ENCODE measurements at regions not wholly inside any gene's neighbourhood (a gene's known extent, or its start where the extent isn't known, plus 50 kb on each side); places are given as distances from the start of the nearest gene placed in this dataset.
"Not testable (repeated sequence)": the region's sequence is repeated elsewhere in the genome, so short reads cannot be mapped to it uniquely, and the experiment has no call there.

- DNase-seq, result no peak
Observed at GRCh38 chr2:173678186-173678585, 287.0 kb downstream of the SP3 start.

DNA sequence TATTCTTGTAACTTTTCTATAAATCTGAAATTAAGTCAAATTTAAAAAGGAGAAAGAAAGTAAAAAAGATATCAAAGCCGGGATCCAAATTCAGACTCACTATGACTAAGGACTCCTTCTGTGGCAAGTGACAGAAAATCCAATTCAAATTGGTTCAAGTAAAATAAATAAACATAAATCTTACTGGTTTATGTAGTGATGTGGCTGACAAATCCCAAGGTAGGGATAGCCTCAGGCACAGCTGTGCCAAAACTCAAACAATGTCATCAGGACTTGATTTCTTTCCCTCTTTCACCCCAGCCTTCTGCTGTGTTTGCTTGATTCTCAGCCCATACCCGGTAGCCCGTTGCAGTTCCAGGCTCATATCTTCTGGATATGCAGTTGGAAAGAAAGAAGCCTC, 284.6 kb downstream of the SP3 start:
- no peak for DNase-seq

- DNase-seq, result no peak
Observed at GRCh38 chr2:173681881-173682650, 283.1 kb downstream of the SP3 start.

DNA sequence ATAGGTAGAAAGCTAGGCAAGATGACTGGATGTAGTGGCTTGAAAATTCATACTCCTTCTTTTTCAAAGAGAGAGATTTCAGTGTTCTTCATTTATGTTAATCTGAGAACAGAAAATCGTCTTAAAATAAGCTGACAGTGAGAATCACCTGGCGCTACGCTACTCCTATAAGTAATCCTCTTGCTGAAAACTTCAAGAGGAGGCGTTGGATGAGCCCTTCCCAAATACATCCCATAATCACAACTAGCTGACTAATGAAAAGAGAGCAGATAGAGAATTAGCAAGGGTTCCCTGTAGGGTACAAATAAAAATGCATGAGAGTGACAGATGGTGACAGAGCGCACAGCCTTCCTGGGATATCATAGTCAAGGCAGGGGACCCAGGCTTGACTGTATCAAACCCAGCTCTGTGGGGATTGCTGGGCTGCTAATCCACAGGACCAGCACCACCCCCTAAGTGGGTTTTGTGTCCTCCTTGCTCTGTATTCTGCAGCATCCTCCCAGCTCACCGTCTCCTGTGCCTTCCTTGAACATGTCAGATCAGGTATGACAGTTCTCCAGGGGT, 280.2 kb downstream of the SP3 start:
- DNase-seq, result no peak

- no peak for DNase-seq
Observed at GRCh38 chr2:173690349-173690748, 274.8 kb downstream of the SP3 start.

DNA sequence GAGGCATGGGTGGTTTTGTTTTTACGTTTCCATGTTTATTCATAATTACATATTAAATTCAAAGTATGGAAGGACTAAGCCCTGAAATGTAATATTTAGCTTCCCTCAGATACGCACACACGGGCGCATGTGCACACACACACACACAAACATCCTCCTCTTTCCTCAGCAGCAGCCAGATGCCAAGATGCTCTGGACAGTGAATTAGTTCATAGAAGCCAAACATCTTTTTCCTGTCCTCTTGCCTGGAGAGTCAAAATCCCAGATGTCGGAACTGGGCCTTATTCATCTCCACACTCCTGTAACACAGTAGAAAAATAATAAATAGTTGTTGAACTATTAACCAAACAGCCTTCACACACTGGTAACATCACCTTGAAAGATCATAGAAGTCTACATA, 273.1 kb downstream of the SP3 start:
- no peak for DNase-seq

GRCh38 chr2:173693044-173693589, 272.1 kb downstream of the SP3 start:
- DNase-seq, result no peak

- DNase-seq, result no peak
Observed at GRCh38 chr2:173696274-173696673, 268.9 kb downstream of the SP3 start.

- DNase-seq, result no peak
Observed at GRCh38 chr2:173697929-173698328, 267.2 kb downstream of the SP3 start.

GRCh38 chr2:173705656-173706055, 259.5 kb downstream of the SP3 start:
- DNase-seq, result no peak

- DNase-seq, result no peak
Observed at GRCh38 chr2:173706936-173707335, 258.2 kb downstream of the SP3 start.

- no peak for DNase-seq
Observed at GRCh38 chr2:173708806-173709205, 256.4 kb downstream of the SP3 start.

GRCh38 chr2:173711816-173712215, 253.4 kb downstream of the SP3 start:
- no peak for DNase-seq

DNA sequence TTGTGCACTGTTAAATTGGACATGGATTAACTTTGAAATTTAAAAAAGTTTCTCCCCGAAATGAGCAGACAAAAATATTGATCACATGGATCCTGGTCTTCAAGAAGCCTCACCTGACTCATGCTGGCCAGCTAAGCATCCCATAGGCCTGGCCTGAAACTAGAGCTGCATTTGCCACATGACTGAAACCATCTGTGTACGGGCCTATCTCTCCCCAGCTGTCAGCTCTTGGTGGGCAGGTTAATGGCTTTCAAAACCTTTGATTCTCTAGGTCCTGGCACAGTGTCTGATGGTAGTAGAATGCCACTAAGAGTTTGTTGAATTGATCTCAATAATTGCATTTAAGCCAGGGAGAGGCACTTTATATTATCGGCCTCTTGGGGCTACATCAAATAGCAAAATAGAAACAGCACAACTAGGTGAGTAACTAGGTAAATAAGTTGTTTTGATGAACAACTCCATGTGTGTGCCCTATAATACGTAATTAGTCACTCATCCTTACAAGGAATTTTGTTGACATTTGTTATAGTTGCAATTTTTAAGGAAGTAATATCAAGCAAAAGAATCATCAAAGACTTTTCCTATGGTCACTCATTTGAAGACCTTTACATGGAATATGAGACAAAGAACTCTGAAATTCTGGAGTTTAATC, 251.1 kb downstream of the SP3 start:
- DNase-seq, result no peak

DNA sequence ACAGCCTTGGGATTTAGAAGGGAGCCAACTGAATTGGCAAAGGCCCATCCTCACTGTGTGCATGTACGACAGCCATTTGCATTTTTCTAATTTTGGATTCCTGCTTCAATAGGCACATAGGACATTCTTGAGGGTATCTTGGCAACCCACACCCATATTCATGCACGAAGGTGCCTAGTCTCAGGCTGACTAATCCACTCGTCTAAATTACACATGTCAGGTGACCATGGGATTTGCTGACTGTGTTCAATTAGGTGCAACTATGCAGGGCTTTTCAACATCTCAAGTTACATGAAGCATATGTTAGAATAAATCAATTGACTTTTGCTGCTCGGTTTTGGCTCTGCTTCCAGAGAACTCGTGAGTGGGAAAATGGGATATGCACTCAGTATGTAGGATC, 249.7 kb downstream of the SP3 start:
- no peak for DNase-seq

DNA sequence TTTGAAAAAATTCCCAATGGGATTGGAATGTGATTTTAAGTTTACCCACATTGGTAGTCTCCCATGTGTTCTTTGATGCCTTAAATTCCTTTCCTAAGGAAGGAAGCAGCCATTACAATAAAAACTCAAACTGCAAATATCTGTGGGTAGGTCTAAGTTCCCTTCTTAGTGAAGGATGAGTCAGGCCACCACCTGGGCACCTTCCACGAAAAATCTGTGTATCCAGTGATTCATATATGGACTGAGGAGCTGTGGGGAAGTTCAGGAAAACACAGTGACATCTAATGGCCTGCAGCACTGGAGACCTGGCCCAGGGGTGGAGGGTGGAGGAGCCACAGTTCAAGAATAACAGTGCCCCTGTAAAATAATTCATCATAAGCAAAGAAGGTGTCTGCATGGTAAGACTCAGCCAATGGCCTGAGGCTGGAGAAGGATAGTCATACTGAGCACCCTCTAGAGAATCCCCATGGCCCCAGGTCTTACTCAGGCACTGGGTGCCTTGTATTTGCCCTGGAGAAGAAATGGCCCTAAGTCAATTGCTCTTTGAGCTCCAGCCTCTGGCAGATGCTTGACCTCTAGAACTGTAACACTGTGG, 248.6 kb downstream of the SP3 start:
- no peak for DNase-seq

- no peak for DNase-seq
Observed at GRCh38 chr2:173719471-173719870, 245.7 kb downstream of the SP3 start.

DNA sequence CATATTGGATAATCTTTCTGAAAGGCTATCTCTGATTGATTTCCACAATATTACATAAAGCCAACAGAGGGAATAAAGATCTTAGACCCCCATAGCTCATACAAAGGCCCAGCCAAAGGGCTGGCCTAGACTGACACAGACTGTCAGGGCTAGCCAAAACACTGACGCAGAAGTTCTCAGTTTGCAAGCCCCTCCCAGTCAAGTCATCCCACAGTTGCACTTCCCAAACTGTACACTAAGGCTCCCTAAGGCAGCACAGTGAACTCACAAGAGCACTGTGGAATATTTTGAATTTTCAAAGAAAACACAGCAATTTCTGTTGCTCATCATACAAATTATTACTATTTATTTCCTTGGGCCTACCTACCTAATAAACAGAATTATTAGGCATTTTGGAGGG, 244.9 kb downstream of the SP3 start:
- no peak for DNase-seq

- no peak for DNase-seq
Observed at GRCh38 chr2:173734797-173735196, 230.4 kb downstream of the SP3 start.

GRCh38 chr2:173737954-173738575, 227.1 kb downstream of the SP3 start:
- not testable (repeated sequence) for DNase-seq

DNA sequence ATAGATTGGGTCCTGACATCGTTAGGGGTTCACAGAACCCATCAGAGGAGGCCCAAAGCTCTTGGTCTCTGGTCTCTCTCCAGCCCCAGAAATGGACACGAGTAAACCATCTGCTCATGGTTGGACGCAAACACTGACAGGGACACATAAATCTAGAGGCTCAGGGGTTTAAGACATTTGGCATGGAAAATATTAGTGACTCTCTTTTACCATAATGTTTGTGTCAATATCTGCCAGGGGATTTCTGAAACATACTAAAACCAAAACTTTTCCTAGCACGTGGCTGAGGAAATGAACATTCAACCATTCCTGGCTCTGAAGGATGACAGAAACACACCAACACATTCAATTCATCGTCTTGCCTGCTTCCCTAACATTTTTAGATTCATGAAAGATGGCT, 226.2 kb downstream of the SP3 start:
- no peak for DNase-seq

- DNase-seq, result no peak
Observed at GRCh38 chr2:173740639-173741038, 224.5 kb downstream of the SP3 start.

GRCh38 chr2:173741759-173742158, 223.4 kb downstream of the SP3 start:
- no peak for DNase-seq

Measured in GDM1 (cell line).